Spleen (tissue), 11 donors: ENCODE measurements at regions not wholly inside any gene's neighbourhood (a gene's known extent, or its start where the extent isn't known, plus 50 kb on each side); places are given as distances from the start of the nearest gene placed in this dataset.

ENCODE experiments used
- DNase-seq: peaks from one replicate; pipeline ENCODE4 v3.0.0-alpha.2; 2020
- H3K27ac ChIP-seq, 8 donors: fragments of 200-600 bp; sonication (generic) in 7 of 8; 1 replicate in 4 of 8; 2 replicates in 4 of 8; pipeline versions ENCODE4 v1.5.0 to v1.8.0; 2016 to 2021; ENCODE audit warnings: inconsistent platforms in 4 of 8, mild to moderate bottlenecking in 4 of 8, moderate library complexity in 1 of 8
- H3K27me3 ChIP-seq, 7 donors: fragments of 200-600 bp; sonication (generic) in 6 of 7; replicated peaks in 1 of 7; 1 replicate in 4 of 7; 2 replicates in 3 of 7; pipeline versions ENCODE4 v1.5.0 to v1.8.0; 2016 to 2021; ENCODE audit warnings: inconsistent platforms in 3 of 7, mild to moderate bottlenecking in 1 of 7
- H3K36me3 ChIP-seq, 6 donors: fragments of 200-600 bp; sonication (generic) in 5 of 6; 1 replicate in 4 of 6; 2 replicates in 2 of 6; pipeline versions ENCODE4 v1.5.0 to v1.8.0; 2016 to 2021; ENCODE audit warnings: inconsistent platforms in 2 of 6
- H3K4me1 ChIP-seq, 6 donors: fragments of 200-600 bp; sonication (generic) in 5 of 6; 1 replicate in 3 of 6; 2 replicates in 3 of 6; pipeline versions ENCODE4 v1.5.0 to v1.8.0; 2016 to 2021; ENCODE audit warnings: inconsistent platforms in 3 of 6
- H3K4me3 ChIP-seq, 8 donors: fragments of 200-600 bp; sonication (generic) in 7 of 8; 1 replicate in 4 of 8; 2 replicates in 4 of 8; pipeline versions ENCODE4 v1.5.0 to v1.8.0; 2016 to 2021; ENCODE audit warnings: inconsistent platforms in 4 of 8, mild to moderate bottlenecking in 4 of 8, moderate library complexity in 2 of 8
- H3K9me3 ChIP-seq, 8 donors: fragments of 200-600 bp; sonication (generic) in 7 of 8; 1 replicate in 4 of 8; 2 replicates in 4 of 8; pipeline versions ENCODE4 v1.5.0 to v1.8.0; 2016 to 2021; ENCODE audit warnings: inconsistent platforms in 4 of 8
- POLR2A ChIP-seq, 3 donors: fragments of 450-650 bp; IDR thresholded peaks; one replicate each; pipeline ENCODE4 v1.5.1; 2017; ENCODE audit warnings: antibody characterized with exemption in 3 of 3, mild to moderate bottlenecking in 1 of 3
- POLR2AphosphoS5 ChIP-seq, 3 donors: sonication (generic); formaldehyde crosslinking; IDR thresholded peaks; one replicate each; pipeline ENCODE4 v1.5.1; 2017; ENCODE audit warnings: antibody characterized with exemption in 3 of 3
- WGBS, 5 donors: extraction: QIAGEN DNeasy Blood & Tissue Kit in 3 of 5; methylation state at CpG; one replicate each; pipeline versions ENCODE4 v1.1.5 to v1.1.7; 2013 to 2018; 5-methylcytosine and 5-hydroxymethylcytosine counted together
- intact Hi-C: fragments of 100-400 bp; cut with DNase I; formaldehyde crosslinking; loops from one replicate; pipeline ENCODE4 v1.15.0; 2023; ENCODE audit warnings: low total_unique reads
- TF ChIP-seq, protein P1 (sequence below), 11 experiments: fragments of 200-600 bp in 7 of 11; fragments of 450-650 bp in 4 of 11; sonication (generic) in 4 of 11; IDR thresholded peaks in 8 of 11; conservative IDR thresholded peaks in 3 of 11; 1 replicate in 7 of 11; 2 replicates in 4 of 11; pipeline versions ENCODE4 v1.4.0 to v1.8.0; 2016 to 2021; ENCODE audit warnings: antibody characterized with exemption in 11 of 11, inconsistent platforms in 4 of 11, mild to moderate bottlenecking in 1 of 11
- donor health status: healthy with polysubstance abuse.
- donor health status: DM: no; HTN: no; CAD: no; lungs with moderate emphysema.
- donor health status: DM: no; HTN: no; CAD: no.
- donor health status: Bipolar disorder and iron deficiency.
- donor health status: healthy.
- donor health status: DM: no; HTN: no; CAD: no.
- donor health status: DM: yes; HTN: yes; CAD: no.

DNA sequence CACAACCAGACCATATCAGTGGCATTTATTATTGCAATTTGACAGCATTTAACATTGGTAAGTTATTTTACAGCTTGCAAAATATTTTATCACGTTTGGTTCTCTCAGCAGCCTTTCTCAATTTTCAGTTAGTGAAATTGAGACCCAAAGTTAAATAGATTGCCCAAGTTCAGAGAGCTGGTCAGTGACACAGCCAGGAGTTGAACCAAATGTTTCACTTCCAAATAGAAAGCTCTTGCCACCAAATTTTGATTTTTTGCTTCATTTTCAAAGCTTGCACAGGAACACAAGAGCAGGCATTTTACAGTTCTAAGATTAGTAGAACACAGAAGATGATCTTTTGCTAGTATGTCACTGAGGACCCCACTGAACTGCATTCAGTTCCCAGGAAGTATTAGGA, 271.5 kb upstream of the C9orf72 start:
- Histone ChIP-seq H3K27me3 (no peaks in the 10 kb centered on the region), H3K36me3 (no peaks in the 10 kb centered on the region), H3K9me3 (peaks cover 0 to 7% (median 0%) of the 10 kb centered on the region in 8 donors), H3K4me3 (no peak overlapping the region), H3K27ac (no peak overlapping the region), H3K4me1 (no peaks in the 10 kb centered on the region)
- TF ChIP-seq, protein P1, sequence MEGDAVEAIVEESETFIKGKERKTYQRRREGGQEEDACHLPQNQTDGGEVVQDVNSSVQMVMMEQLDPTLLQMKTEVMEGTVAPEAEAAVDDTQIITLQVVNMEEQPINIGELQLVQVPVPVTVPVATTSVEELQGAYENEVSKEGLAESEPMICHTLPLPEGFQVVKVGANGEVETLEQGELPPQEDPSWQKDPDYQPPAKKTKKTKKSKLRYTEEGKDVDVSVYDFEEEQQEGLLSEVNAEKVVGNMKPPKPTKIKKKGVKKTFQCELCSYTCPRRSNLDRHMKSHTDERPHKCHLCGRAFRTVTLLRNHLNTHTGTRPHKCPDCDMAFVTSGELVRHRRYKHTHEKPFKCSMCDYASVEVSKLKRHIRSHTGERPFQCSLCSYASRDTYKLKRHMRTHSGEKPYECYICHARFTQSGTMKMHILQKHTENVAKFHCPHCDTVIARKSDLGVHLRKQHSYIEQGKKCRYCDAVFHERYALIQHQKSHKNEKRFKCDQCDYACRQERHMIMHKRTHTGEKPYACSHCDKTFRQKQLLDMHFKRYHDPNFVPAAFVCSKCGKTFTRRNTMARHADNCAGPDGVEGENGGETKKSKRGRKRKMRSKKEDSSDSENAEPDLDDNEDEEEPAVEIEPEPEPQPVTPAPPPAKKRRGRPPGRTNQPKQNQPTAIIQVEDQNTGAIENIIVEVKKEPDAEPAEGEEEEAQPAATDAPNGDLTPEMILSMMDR (IDR thresholded peaks at IDR 0.05 in 8 of 11, conservative IDR thresholded peaks at IDR 0.05 in 3 of 11): no peak
- TF ChIP-seq POLR2A (IDR thresholded peaks at IDR 0.05) (no peak), POLR2AphosphoS5 (IDR thresholded peaks at IDR 0.05) (no peak)
- intact Hi-C loops: no loop called here
- 35 to 63% (median 46%) methylated on average over 1 of the region's 1 CpG for WGBS, 5 donors
- DNase-seq: no peak

- TF ChIP-seq, protein P1 (IDR thresholded peaks at IDR 0.05 in 8 of 11, conservative IDR thresholded peaks at IDR 0.05 in 3 of 11): no peak
- TF ChIP-seq POLR2A (IDR thresholded peaks at IDR 0.05) (no peak), POLR2AphosphoS5 (IDR thresholded peaks at IDR 0.05) (no peak)
- no peak overlapping the region for H3K27ac ChIP-seq
- no peaks in the 10 kb centered on the region for H3K4me1 ChIP-seq
- no peaks in the 10 kb centered on the region for H3K36me3 ChIP-seq
- no peaks in the 10 kb centered on the region for H3K27me3 ChIP-seq
- no peak for DNase-seq
- peaks cover 0 to 7% (median 0%) of the 10 kb centered on the region in 8 donors for H3K9me3 ChIP-seq
- intact Hi-C loops: no loop called here
- H3K4me3 ChIP-seq: no peak overlapping the region
These were observed 274.1 kb upstream of the C9orf72 start for GRCh38 chr9:27847380-27847779.

DNA sequence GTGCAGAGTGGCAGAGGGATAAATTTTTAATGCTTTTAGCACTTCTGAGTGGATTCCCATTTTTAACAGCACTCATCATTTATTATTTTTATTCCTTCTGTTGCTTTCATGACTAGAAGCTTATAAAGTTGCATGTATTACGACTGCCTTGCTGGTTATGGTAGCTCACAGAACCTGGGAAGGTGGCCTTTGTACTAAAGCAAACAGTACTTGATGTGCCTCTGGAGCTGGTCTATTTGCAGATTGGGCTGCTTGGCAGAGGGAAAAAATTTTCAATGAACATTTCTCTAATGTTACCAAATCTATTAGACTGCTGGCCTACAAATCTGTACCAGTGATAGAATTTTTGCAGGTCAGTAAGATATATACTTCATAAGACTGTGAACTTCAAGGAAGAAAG, 274.5 kb upstream of the C9orf72 start:
- Histone ChIP-seq H3K4me3 (no peak overlapping the region), H3K9me3 (peaks cover 0 to 7% (median 0%) of the 10 kb centered on the region in 8 donors), H3K27ac (no peak overlapping the region), H3K4me1 (no peaks in the 10 kb centered on the region), H3K27me3 (no peaks in the 10 kb centered on the region), H3K36me3 (no peaks in the 10 kb centered on the region)
- intact Hi-C loops: no loop called here
- WGBS, 5 donors: 76 to 91% (median 85%) methylated on average over 1 of the region's 1 CpG
- no peak for DNase-seq
- TF ChIP-seq, protein P1 (IDR thresholded peaks at IDR 0.05 in 8 of 11, conservative IDR thresholded peaks at IDR 0.05 in 3 of 11): no peak
- TF ChIP-seq POLR2A (IDR thresholded peaks at IDR 0.05): no peak
- TF ChIP-seq POLR2AphosphoS5 (IDR thresholded peaks at IDR 0.05): no peak

DNA sequence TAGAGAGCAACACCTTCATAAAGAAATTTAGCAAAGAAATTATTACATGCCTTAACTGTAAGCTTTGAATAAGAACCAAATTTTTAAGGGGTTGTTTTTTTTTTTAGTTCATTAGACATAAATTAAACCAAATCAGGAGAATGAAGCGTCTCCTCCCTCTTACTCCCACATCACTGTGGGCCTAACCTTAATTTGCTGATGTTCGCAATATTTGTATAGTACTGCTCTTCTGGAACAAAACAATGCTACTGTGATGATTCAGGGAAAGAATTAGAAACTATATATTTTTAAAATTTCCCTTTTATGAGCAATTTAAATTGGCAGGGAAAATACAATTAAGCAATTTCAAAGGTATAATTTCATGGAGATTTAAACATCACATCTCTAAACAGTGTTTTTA, 275.0 kb upstream of the C9orf72 start:
- Histone ChIP-seq H3K27ac (no peak overlapping the region), H3K4me1 (no peaks in the 10 kb centered on the region), H3K4me3 (no peak overlapping the region), H3K9me3 (peaks cover 0 to 7% (median 0%) of the 10 kb centered on the region in 8 donors), H3K27me3 (no peaks in the 10 kb centered on the region), H3K36me3 (no peaks in the 10 kb centered on the region)
- TF ChIP-seq, protein P1 (IDR thresholded peaks at IDR 0.05 in 8 of 11, conservative IDR thresholded peaks at IDR 0.05 in 3 of 11): no peak
- no peak for TF ChIP-seq POLR2AphosphoS5 (IDR thresholded peaks at IDR 0.05)
- TF ChIP-seq POLR2A (IDR thresholded peaks at IDR 0.05): no peak
- 81 to 91% (median 89%) methylated on average over 2 of the region's 2 CpGs for WGBS, 5 donors
- intact Hi-C loops: no loop called here
- DNase-seq: no peak
